Hepatocyte (in vitro differentiated cells): ENCODE measurements at regions not wholly inside any gene's neighbourhood (a gene's known extent, or its start where the extent isn't known, plus 50 kb on each side); places are given as distances from the start of the nearest gene placed in this dataset.

Experiments
- EZH2phosphoT487 ChIP-seq: fragments of 200-600 bp; sonication (generic); IDR thresholded peaks from one replicate; pipeline ENCODE4 v1.6.1; 2018; ENCODE audit warnings: antibody characterized with exemption, mild to moderate bottlenecking, low read depth, moderate library complexity; ENCODE audit not compliant: unreplicated experiment, severe bottlenecking
- TF ChIP-seq, protein P1 (sequence below): fragments of 200-600 bp; sonication (generic); IDR thresholded peaks from 2 replicates; pipeline ENCODE4 v1.5.1; 2016; ENCODE audit warnings: antibody characterized with exemption, mild to moderate bottlenecking; ENCODE audit not compliant: poor library complexity

DNA sequence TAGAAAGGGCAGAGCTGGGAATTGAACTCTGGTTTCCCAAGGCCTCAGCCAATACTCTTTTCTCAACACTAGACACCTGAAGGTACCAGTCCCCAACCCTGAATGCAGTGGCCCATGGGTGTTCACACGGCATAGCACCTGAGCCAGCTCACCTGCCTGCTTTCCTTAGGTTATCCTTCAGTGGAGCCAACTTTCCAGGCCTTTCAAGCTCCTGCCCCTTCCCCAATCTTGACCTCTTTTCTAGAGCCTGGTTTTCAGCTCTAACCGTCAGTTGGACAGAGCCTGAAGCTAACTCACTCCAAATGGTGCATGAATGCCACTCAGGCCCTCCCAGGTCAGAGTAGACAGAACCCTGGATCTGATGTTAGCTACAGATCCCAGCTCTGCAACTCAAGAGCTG lies 66.1 kb upstream of the ITGA11 start:
- TF ChIP-seq, protein P1, sequence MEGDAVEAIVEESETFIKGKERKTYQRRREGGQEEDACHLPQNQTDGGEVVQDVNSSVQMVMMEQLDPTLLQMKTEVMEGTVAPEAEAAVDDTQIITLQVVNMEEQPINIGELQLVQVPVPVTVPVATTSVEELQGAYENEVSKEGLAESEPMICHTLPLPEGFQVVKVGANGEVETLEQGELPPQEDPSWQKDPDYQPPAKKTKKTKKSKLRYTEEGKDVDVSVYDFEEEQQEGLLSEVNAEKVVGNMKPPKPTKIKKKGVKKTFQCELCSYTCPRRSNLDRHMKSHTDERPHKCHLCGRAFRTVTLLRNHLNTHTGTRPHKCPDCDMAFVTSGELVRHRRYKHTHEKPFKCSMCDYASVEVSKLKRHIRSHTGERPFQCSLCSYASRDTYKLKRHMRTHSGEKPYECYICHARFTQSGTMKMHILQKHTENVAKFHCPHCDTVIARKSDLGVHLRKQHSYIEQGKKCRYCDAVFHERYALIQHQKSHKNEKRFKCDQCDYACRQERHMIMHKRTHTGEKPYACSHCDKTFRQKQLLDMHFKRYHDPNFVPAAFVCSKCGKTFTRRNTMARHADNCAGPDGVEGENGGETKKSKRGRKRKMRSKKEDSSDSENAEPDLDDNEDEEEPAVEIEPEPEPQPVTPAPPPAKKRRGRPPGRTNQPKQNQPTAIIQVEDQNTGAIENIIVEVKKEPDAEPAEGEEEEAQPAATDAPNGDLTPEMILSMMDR: no peak
- no peak for TF ChIP-seq EZH2phosphoT487
